GM23338 (cell line): ENCODE measurements at regions not wholly inside any gene's neighbourhood (a gene's known extent, or its start where the extent isn't known, plus 50 kb on each side); places are given as distances from the start of the nearest gene placed in this dataset.

Experiments used
- ATAC-seq: fragments of 200-7000 bp; cut with Tn5 transposase; 3 replicates; pipeline ENCODE4 v1.9.1; 2020
- DNase-seq: peaks from one replicate; pipeline ENCODE4 v3.0.0-alpha.2; 2015; ENCODE audit warnings: low spot score
- H2AFZ ChIP-seq: fragments of 200-600 bp; sonication (generic); 2 replicates; pipeline ENCODE4 v1.8.0; 2016; ENCODE audit warnings: antibody characterized with exemption, mild to moderate bottlenecking, moderate library complexity
- H3F3A ChIP-seq: fragments of 200-600 bp; sonication (generic); replicated peaks from 2 replicates; pipeline ENCODE4 v1.8.0; 2017; ENCODE audit warnings: antibody characterized with exemption, mixed run types, low read depth
- H3K27ac ChIP-seq: fragments of 200-600 bp; sonication (generic); 2 replicates; pipeline ENCODE4 v1.6.1; 2016; ENCODE audit warnings: low read depth
- H3K27me3 ChIP-seq: fragments of 200-600 bp; sonication (generic); 2 replicates; pipeline ENCODE4 v1.8.0; 2016; ENCODE audit warnings: mild to moderate bottlenecking, mixed run types, moderate library complexity; ENCODE audit not compliant: insufficient read depth
- H3K36me3 ChIP-seq: fragments of 200-600 bp; sonication (generic); 2 replicates; pipeline ENCODE4 v1.8.0; 2016; ENCODE audit warnings: mild to moderate bottlenecking; ENCODE audit not compliant: insufficient read depth
- H3K4me1 ChIP-seq: fragments of 200-600 bp; sonication (generic); 2 replicates; pipeline ENCODE4 v1.8.0; 2016; ENCODE audit warnings: mild to moderate bottlenecking, moderate library complexity; ENCODE audit not compliant: insufficient read depth
- H3K4me2 ChIP-seq: fragments of 200-600 bp; sonication (generic); 2 replicates; pipeline ENCODE4 v1.7.1; 2017; ENCODE audit warnings: mixed run types
- H3K4me3 ChIP-seq: fragments of 200-600 bp; sonication (generic); 2 replicates; pipeline ENCODE4 v1.6.1; 2016; ENCODE audit warnings: mixed run types
- H3K79me2 ChIP-seq: fragments of 200-600 bp; sonication (generic); replicated peaks from 2 replicates; pipeline ENCODE4 v1.8.0; 2017; ENCODE audit warnings: mild to moderate bottlenecking; ENCODE audit not compliant: insufficient read depth
- H3K9me2 ChIP-seq: fragments of 200-600 bp; sonication (generic); 2 replicates; pipeline ENCODE4 v1.8.0; 2017; ENCODE audit not compliant: insufficient read depth
- H4K20me1 ChIP-seq: fragments of 200-600 bp; sonication (generic); replicated peaks from 2 replicates; pipeline ENCODE4 v1.8.0; 2017; ENCODE audit warnings: mild to moderate bottlenecking; ENCODE audit not compliant: insufficient read depth
- H3K27ac Mint-ChIP-seq: 2 replicates; pipeline ENCODE4 v1.8.0; 2020; ENCODE audit warnings: inconsistent platforms, mild to moderate bottlenecking, moderate library complexity, mixed read lengths
- H3K27me3 Mint-ChIP-seq: 3 replicates; pipeline ENCODE4 v1.8.0; 2022; ENCODE audit warnings: low read depth, mild to moderate bottlenecking, moderate library complexity, mixed read lengths, inconsistent platforms; ENCODE audit not compliant: insufficient read depth, poor library complexity
- H3K36me3 Mint-ChIP-seq: 3 replicates; pipeline ENCODE4 v1.8.0; 2021; ENCODE audit warnings: low read depth, mild to moderate bottlenecking, inconsistent platforms, moderate library complexity, mixed read lengths
- H3K4me1 Mint-ChIP-seq: 3 replicates; pipeline ENCODE4 v1.8.0; 2020; ENCODE audit warnings: mild to moderate bottlenecking, inconsistent platforms, mixed read lengths
- H3K4me3 Mint-ChIP-seq: 3 replicates; pipeline ENCODE4 v1.8.0; 2021; ENCODE audit warnings: moderate library complexity, mild to moderate bottlenecking, inconsistent platforms, mixed read lengths
- H3K9me3 Mint-ChIP-seq: 3 replicates; pipeline ENCODE4 v1.8.0; 2020; ENCODE audit warnings: moderate library complexity, mild to moderate bottlenecking, inconsistent platforms, mixed read lengths
- CREB1 ChIP-seq: fragments of 250-450 bp; sonication (Bioruptor Pico); IDR thresholded peaks from 2 replicates; pipeline ENCODE4 v1.5.0; 2020; ENCODE audit warnings: low read depth, mild to moderate bottlenecking, moderate library complexity
- EZH2phosphoT487 ChIP-seq: fragments of 200-600 bp; sonication (generic); IDR thresholded peaks from one replicate; pipeline ENCODE4 v1.8.1; 2018; ENCODE audit warnings: antibody characterized with exemption; ENCODE audit not compliant: unreplicated experiment
- JUNB ChIP-seq: IDR thresholded peaks from one replicate; pipeline ENCODE4 v1.6.1; 2016; ENCODE audit warnings: antibody characterized with exemption; ENCODE audit not compliant: unreplicated experiment
- ZNF331 ChIP-seq: fragments of 250-450 bp; sonication (Bioruptor Pico); IDR thresholded peaks from 2 replicates; pipeline ENCODE4 v1.5.0; 2020; ENCODE audit warnings: low read depth, mild to moderate bottlenecking, moderate library complexity
- TF ChIP-seq, protein P1 (sequence below): fragments of 250-450 bp; sonication (Bioruptor Pico); IDR thresholded peaks from 2 replicates; pipeline ENCODE4 v1.5.0; 2020; ENCODE audit warnings: mild to moderate bottlenecking, moderate library complexity
- TF ChIP-seq, protein P2 (sequence below), 2 experiments: fragments of 200-600 bp in 1 of 2; sonication (generic) in 1 of 2; conservative IDR thresholded peaks; 2 replicates each; pipeline versions ENCODE4 v1.5.1 to v1.6.1; 2016 to 2017; ENCODE audit warnings: antibody characterized with exemption in 2 of 2, low read depth in 2 of 2, mild to moderate bottlenecking in 2 of 2, moderate library complexity in 1 of 2
- TF ChIP-seq, protein P3 (sequence below): IDR thresholded peaks from one replicate; pipeline ENCODE4 v1.6.1; 2018; ENCODE audit warnings: antibody characterized with exemption; ENCODE audit not compliant: unreplicated experiment

DNA sequence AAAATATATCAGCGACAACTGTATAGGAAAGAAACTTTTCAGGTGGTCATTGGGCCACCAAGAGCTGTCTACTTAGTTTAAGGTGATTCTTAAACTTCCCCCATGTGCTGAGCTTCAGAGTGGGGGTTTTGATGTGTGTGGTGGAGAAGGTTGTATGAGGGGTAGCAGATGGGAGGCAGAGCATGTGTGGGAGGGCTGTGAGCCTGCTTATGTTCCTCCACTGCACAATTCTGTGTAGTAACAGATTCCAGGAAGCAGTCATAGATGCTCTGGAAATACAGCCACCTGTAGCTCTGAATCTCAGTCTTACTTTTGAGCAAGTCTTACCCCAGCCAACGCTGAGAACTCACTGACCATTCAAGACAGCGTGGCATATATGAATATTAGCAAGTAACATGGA, 95.3 kb upstream of the SPATA13 start (continued):
- TF ChIP-seq CREB1, result no peak

DNA sequence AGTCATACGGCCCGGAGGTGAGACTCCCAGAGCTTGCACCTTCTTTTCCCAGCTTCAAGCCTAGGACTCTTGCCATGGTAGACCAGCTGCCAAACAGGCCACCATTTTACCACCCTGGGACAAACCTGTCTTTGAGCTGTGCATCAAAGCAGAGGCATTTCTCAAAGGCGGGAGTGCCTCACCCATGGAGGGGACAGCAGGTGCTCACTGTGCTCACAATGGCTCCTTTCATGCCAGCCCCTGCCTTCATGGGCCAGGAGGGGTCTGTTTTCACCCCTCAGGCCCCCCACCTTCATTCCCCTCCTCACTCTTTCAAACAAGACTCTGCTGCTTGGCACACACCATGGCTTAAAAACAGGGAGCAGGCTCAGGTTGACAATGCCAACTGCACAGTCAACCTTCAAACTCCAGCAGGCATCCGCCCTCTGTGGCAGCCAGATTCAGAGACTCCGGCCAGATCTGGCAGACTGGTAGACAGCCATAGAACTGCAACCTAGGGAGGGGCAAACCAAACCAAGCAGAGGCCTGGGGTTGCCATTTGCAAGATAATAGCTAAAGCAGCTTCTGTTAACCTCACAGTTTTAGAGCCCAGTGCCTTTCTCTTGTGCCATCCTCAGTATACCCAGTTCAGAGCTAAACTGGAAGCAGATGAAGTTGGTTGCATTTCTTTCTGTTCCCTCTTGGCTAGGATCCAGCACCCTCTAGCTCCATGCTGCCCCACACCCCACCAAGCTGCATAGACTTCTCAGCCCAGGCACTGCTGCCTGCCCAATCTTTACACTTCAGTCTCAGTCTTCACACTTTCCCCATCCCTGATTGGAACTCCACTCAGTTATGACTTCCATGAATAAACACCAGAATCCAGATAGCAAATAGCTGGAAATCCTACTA, 93.9 kb upstream of the SPATA13 start:
- no peaks in the 10 kb centered on the region for H3K36me3 ChIP-seq
- H3F3A ChIP-seq, result no peaks in the 10 kb centered on the region
- Mint-ChIP-seq H3K4me1 (peaks cover 17% of the 10 kb centered on the region), H3K36me3 (no peaks in the 10 kb centered on the region), H3K4me3 (no peak overlapping the region), H3K9me3 (no peaks in the 10 kb centered on the region), H3K27me3 (peaks cover 10% of the 10 kb centered on the region), H3K27ac (no peak overlapping the region)
- TF ChIP-seq JUNB, result no peak
- TF ChIP-seq, protein P1, sequence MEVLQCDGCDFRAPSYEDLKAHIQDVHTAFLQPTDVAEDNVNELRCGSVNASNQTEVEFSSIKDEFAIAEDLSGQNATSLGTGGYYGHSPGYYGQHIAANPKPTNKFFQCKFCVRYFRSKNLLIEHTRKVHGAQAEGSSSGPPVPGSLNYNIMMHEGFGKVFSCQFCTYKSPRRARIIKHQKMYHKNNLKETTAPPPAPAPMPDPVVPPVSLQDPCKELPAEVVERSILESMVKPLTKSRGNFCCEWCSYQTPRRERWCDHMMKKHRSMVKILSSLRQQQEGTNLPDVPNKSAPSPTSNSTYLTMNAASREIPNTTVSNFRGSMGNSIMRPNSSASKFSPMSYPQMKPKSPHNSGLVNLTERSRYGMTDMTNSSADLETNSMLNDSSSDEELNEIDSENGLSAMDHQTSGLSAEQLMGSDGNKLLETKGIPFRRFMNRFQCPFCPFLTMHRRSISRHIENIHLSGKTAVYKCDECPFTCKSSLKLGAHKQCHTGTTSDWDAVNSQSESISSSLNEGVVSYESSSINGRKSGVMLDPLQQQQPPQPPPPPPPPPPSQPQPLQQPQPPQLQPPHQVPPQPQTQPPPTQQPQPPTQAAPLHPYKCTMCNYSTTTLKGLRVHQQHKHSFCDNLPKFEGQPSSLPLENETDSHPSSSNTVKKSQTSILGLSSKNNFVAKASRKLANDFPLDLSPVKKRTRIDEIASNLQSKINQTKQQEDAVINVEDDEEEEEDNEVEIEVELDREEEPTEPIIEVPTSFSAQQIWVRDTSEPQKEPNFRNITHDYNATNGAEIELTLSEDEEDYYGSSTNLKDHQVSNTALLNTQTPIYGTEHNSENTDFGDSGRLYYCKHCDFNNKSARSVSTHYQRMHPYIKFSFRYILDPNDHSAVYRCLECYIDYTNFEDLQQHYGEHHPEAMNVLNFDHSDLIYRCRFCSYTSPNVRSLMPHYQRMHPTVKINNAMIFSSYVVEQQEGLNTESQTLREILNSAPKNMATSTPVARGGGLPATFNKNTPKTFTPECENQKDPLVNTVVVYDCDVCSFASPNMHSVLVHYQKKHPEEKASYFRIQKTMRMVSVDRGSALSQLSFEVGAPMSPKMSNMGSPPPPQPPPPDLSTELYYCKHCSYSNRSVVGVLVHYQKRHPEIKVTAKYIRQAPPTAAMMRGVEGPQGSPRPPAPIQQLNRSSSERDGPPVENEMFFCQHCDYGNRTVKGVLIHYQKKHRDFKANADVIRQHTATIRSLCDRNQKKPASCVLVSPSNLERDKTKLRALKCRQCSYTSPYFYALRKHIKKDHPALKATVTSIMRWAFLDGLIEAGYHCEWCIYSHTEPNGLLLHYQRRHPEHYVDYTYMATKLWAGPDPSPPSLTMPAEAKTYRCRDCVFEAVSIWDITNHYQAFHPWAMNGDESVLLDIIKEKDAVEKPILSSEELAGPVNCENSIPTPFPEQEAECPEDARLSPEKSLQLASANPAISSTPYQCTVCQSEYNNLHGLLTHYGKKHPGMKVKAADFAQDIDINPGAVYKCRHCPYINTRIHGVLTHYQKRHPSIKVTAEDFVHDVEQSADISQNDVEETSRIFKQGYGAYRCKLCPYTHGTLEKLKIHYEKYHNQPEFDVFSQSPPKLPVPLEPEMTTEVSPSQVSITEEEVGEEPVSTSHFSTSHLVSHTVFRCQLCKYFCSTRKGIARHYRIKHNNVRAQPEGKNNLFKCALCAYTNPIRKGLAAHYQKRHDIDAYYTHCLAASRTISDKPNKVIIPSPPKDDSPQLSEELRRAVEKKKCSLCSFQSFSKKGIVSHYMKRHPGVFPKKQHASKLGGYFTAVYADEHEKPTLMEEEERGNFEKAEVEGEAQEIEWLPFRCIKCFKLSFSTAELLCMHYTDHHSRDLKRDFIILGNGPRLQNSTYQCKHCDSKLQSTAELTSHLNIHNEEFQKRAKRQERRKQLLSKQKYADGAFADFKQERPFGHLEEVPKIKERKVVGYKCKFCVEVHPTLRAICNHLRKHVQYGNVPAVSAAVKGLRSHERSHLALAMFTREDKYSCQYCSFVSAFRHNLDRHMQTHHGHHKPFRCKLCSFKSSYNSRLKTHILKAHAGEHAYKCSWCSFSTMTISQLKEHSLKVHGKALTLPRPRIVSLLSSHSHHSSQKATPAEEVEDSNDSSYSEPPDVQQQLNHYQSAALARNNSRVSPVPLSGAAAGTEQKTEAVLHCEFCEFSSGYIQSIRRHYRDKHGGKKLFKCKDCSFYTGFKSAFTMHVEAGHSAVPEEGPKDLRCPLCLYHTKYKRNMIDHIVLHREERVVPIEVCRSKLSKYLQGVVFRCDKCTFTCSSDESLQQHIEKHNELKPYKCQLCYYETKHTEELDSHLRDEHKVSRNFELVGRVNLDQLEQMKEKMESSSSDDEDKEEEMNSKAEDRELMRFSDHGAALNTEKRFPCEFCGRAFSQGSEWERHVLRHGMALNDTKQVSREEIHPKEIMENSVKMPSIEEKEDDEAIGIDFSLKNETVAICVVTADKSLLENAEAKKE (CRISPR knock-in tag), result peak; percentile 2; the same call in 1 of the 2 replicates
- peak; percentile 96 for ATAC-seq
- peak overlapping the region; percentile 51 for H3K4me2 ChIP-seq
- peaks cover 18% of the 10 kb centered on the region for H3K4me1 ChIP-seq
- no peaks in the 10 kb centered on the region for H3K9me2 ChIP-seq
- no peak overlapping the region for H3K4me3 ChIP-seq
- H2AFZ ChIP-seq, result no peak overlapping the region
- H3K27ac ChIP-seq, result no peak overlapping the region
- DNase-seq, result peak; percentile 56
- H4K20me1 ChIP-seq, result no peaks in the 10 kb centered on the region
- no peaks in the 10 kb centered on the region for H3K79me2 ChIP-seq
- no peaks in the 10 kb centered on the region for H3K27me3 ChIP-seq

DNA sequence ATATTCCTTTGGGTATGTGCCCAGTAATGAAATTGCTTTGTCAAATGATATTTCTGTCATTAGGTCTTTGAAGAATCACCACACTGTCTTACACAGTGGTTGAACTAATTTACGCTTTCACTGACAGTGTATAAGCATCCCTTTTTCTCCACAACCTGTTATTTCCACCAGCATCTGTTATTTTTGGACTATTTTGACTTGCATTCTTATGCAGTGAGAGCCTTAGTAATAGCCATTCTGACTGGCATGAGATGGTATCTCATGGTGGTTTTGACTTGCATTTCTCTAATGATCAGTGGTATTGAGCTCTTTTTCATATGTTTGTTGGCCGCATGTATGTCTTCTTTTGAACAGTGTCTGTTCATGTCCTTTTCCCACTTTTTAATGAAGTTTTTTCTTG, 92.0 kb upstream of the SPATA13 start:
- H3F3A ChIP-seq, result no peaks in the 10 kb centered on the region
- ATAC-seq (no peak), DNase-seq (no peak)
- Mint-ChIP-seq H3K4me1 (peaks cover 17% of the 10 kb centered on the region), H3K36me3 (no peaks in the 10 kb centered on the region), H3K27ac (no peak overlapping the region), H3K27me3 (peaks cover 7% of the 10 kb centered on the region), H3K4me3 (no peak overlapping the region), H3K9me3 (no peaks in the 10 kb centered on the region)
- no peaks in the 10 kb centered on the region for H3K9me2 ChIP-seq
- H3K4me3 ChIP-seq, result no peak overlapping the region
- no peaks in the 10 kb centered on the region for H3K79me2 ChIP-seq
- no peak overlapping the region for H3K27ac ChIP-seq
- H3K4me1 ChIP-seq, result peaks cover 18% of the 10 kb centered on the region
- H4K20me1 ChIP-seq, result no peaks in the 10 kb centered on the region
- H3K36me3 ChIP-seq, result no peaks in the 10 kb centered on the region
- no peak overlapping the region for H3K4me2 ChIP-seq
- H3K27me3 ChIP-seq, result no peaks in the 10 kb centered on the region
- H2AFZ ChIP-seq, result no peak overlapping the region
- TF ChIP-seq, protein P2, sequence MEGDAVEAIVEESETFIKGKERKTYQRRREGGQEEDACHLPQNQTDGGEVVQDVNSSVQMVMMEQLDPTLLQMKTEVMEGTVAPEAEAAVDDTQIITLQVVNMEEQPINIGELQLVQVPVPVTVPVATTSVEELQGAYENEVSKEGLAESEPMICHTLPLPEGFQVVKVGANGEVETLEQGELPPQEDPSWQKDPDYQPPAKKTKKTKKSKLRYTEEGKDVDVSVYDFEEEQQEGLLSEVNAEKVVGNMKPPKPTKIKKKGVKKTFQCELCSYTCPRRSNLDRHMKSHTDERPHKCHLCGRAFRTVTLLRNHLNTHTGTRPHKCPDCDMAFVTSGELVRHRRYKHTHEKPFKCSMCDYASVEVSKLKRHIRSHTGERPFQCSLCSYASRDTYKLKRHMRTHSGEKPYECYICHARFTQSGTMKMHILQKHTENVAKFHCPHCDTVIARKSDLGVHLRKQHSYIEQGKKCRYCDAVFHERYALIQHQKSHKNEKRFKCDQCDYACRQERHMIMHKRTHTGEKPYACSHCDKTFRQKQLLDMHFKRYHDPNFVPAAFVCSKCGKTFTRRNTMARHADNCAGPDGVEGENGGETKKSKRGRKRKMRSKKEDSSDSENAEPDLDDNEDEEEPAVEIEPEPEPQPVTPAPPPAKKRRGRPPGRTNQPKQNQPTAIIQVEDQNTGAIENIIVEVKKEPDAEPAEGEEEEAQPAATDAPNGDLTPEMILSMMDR (conservative IDR thresholded peaks at IDR 0.05; ENCODE audit: low read depth in 2 of 2), result no peak
- TF ChIP-seq ZNF331, result no peak
- TF ChIP-seq, protein P3, sequence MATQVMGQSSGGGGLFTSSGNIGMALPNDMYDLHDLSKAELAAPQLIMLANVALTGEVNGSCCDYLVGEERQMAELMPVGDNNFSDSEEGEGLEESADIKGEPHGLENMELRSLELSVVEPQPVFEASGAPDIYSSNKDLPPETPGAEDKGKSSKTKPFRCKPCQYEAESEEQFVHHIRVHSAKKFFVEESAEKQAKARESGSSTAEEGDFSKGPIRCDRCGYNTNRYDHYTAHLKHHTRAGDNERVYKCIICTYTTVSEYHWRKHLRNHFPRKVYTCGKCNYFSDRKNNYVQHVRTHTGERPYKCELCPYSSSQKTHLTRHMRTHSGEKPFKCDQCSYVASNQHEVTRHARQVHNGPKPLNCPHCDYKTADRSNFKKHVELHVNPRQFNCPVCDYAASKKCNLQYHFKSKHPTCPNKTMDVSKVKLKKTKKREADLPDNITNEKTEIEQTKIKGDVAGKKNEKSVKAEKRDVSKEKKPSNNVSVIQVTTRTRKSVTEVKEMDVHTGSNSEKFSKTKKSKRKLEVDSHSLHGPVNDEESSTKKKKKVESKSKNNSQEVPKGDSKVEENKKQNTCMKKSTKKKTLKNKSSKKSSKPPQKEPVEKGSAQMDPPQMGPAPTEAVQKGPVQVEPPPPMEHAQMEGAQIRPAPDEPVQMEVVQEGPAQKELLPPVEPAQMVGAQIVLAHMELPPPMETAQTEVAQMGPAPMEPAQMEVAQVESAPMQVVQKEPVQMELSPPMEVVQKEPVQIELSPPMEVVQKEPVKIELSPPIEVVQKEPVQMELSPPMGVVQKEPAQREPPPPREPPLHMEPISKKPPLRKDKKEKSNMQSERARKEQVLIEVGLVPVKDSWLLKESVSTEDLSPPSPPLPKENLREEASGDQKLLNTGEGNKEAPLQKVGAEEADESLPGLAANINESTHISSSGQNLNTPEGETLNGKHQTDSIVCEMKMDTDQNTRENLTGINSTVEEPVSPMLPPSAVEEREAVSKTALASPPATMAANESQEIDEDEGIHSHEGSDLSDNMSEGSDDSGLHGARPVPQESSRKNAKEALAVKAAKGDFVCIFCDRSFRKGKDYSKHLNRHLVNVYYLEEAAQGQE, result no peak
- TF ChIP-seq EZH2phosphoT487, result no peak
- TF ChIP-seq JUNB, result no peak
